ENCODE measurements at regions not wholly inside any gene's neighbourhood (a gene's known extent, or its start where the extent isn't known, plus 50 kb on each side); places are given as distances from the start of the nearest gene placed in this dataset.

DNA sequence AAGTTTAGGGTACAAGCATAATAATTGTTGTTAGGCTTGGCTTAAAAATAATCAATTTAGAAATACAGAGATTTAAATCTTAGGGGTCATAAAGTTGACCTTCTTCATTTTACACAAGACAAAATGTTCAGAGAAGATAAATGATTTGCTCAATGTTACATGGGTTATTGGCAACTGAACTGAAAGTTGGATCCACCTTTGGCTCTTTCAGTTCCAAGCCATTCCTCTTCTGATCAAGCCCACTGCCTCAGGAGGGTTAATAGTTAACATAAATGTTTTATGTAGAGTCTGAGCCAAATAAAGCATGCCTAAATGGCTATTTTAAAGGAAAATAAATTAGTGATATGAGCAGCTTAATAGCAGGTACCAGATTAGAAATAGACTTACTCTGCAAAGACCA lies 79.1 kb upstream of the RHOBTB1 start:
- TF ChIP-seq, protein P1, sequence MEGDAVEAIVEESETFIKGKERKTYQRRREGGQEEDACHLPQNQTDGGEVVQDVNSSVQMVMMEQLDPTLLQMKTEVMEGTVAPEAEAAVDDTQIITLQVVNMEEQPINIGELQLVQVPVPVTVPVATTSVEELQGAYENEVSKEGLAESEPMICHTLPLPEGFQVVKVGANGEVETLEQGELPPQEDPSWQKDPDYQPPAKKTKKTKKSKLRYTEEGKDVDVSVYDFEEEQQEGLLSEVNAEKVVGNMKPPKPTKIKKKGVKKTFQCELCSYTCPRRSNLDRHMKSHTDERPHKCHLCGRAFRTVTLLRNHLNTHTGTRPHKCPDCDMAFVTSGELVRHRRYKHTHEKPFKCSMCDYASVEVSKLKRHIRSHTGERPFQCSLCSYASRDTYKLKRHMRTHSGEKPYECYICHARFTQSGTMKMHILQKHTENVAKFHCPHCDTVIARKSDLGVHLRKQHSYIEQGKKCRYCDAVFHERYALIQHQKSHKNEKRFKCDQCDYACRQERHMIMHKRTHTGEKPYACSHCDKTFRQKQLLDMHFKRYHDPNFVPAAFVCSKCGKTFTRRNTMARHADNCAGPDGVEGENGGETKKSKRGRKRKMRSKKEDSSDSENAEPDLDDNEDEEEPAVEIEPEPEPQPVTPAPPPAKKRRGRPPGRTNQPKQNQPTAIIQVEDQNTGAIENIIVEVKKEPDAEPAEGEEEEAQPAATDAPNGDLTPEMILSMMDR (conservative IDR thresholded peaks at IDR 0.05; ENCODE audit: low read depth, low read length): no peak
- no peak for TF ChIP-seq EZH2 (IDR thresholded peaks at IDR 0.05; ENCODE audit: borderline replicate concordance, low read depth, low read length, poor library complexity, severe bottlenecking)
